ENCODE measurements at regions not wholly inside any gene's neighbourhood (a gene's known extent, or its start where the extent isn't known, plus 50 kb on each side); places are given as distances from the start of the nearest gene placed in this dataset.

- TF ChIP-seq CTCF (IDR thresholded peaks at IDR 0.05), result no peak
- TF ChIP-seq POLR2A (IDR thresholded peaks at IDR 0.05), result no peak
Observed at GRCh38 chr5:1701216-1701864, 98.3 kb downstream of the MRPL36 start.

All from adrenal gland (tissue), 5 donors.